Stimulated activated CD8-positive, alpha-beta memory T cell treated with anti-CD3 and anti-CD28 coated beads, Interleukin-4, amount 100 ng/mL, for 48 hours (primary cell): ENCODE measurements at regions not wholly inside any gene's neighbourhood (a gene's known extent, or its start where the extent isn't known, plus 50 kb on each side); places are given as distances from the start of the nearest gene placed in this dataset.

Experiments used
- DNase-seq: peaks from one replicate; pipeline ENCODE4 v3.0.0-alpha.2; 2020

GRCh38 chr4:129422277-129422676 is 326.3 kb downstream of the C4orf33 start:
- no peak for DNase-seq

GRCh38 chr4:129428454-129428853 is 332.5 kb downstream of the C4orf33 start:
- no peak for DNase-seq

DNA sequence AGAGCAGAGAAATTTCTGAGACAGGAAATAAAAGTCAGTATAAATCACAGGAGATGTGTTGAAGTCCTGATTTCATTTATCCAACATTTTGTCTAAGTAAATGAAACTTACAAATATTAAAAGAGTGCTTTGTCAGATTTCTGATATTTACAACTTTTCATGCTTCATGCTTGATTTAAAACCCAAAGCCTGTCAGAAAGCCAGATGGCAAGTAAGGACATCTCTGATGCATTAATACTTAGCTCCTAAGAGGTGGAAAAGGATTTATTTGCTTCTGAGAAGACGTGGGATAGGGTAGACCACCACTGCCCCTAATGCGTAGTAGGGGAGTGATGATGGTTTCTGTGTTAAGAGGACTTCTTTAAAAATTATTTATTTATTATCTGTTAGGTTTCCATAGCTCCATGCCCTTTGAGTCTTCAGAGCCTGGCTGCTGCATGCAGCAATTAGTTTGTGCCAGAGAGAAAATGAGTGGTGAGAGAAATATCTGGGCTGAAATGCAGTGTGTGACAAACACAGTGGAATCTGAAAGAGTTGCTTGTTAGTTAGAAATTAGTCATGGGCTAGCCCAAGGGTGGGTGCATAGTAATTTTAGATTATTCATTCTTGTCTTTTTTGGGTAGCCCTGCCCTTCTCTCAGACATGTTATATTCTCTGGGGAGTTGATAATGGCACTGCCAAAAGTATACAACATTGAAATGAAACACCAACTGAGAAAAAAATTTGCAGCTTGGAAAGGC is 333.8 kb downstream of the C4orf33 start:
- no peak for DNase-seq

DNA sequence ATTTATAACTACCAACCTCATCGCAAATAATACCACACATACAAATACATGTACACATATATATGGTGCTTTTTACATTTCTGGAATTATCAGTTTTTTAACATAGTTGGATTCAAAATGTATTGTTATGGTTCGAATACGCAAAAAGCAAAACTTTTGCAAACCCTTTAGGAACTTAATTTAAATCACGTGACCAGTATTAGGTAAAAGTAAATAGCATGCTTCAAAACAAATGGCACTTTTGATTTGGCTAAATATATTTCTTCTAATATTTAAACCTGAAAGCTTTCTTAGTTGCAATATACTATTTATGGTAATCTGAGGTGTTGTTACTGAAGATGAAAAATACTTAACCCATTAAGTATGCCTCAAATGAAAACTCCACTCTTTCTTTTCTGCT is 341.4 kb downstream of the C4orf33 start:
- DNase-seq, result no peak

DNA sequence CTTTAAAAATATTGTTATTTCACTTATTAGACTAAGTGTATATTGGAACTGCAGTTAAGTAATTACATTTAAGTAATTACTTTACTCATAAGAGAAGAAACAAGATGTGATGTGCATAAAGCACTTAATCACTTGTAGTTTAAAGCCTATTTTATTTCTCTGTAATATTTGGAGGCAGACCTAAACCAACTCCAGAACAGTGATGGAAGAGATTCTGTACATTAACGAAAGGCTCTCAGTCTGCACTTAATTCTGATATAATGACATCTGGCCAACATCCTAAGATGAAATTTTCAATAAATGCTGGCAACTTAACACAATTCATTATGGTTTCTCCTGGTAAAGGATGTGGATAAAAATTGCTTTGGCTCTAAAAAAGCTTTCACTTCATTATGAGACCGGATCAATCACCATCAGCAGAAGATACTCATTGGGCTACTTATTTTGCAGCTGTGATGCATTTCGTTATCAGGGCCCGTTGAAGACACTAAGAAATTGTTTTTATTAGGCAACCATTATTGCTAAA is 342.6 kb downstream of the C4orf33 start:
- DNase-seq, result no peak

DNA sequence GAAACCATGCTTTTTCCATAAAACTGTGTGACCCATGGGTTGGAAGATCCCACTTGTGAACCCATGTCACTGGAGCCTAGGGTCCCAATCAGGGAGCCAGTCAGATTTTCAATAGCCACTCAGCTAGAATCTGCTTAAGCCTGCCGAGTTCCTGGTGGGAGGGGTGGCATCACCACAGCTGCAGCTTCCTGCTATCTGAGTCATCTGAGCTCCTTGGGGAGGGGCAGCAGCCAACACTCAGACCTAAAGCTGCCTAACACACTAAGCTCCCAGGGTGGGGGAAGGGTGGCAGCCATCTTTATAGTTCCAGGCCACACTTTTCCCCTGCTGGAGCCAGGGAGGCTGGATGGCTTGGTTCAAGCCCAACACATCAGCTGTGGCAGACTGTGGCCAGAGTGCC is 350.1 kb downstream of the C4orf33 start:
- no peak for DNase-seq

DNA sequence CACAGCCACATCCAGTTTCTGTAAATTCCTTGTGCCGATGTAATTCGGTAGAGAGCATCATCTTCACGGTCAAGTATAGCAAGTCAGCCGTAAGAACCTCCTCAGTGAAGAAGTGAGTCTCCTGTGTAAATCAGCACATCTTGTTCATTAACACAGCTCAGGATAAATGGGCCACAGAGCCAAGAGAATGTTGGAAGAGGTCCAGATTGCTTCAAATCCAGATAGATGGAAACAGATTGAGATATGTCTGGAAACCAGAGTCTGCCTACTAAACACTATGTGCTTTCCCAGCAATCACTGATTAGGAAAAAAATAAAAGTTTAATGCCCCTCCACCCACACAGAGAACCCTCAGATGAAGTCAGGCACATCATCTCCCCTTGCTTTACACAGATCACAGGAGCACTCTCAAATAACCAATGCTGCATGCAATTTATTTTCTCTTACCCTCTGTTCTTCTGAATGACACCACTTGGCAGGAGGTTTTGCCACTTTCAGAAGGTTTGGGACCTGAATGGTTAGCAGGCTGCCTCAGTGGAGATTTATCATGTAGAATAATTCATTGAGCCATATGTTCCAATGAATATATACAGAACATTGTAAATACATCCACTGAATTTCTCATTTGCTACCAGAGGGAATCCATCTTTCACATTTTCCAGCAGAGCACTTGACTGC is 357.7 kb downstream of the C4orf33 start:
- no peak for DNase-seq

DNA sequence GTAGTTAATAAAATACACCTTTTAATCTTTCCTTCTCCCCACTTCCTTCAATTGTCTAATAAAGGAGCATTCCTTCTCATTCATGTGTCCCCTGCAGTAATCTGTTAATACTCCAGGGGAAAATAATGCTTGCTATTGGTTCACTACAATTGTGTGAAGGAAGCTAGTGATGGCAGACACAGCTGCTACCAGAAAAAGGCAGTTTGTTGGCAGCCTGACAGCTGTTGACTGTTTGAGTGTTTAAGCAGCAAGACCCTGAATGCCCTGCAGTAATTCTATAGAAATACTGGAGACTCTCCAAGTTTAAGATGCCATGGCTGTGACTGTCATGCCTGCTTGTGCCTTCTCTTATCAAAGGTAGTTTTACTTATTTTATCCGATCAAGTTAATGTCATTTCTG is 359.5 kb downstream of the C4orf33 start:
- no peak for DNase-seq

DNA sequence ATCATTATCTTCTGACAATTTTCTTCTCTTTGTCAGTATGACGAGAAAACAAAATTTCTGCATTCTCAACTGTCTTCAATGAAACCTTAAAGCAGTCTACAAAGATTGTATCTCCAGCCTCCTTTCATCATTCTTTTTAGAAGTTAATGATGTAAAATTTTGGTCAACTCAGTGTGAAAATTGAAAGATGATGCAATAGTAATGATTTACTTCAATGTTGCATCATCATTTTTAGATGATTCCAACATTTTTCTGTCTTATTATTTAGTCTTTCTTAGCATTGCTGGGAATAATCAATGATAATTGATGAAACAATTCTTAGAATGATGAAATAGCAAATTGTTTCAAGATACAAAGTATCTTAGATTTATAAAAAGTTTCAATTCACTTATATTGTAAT is 372.7 kb downstream of the C4orf33 start:
- DNase-seq, result no peak

DNA sequence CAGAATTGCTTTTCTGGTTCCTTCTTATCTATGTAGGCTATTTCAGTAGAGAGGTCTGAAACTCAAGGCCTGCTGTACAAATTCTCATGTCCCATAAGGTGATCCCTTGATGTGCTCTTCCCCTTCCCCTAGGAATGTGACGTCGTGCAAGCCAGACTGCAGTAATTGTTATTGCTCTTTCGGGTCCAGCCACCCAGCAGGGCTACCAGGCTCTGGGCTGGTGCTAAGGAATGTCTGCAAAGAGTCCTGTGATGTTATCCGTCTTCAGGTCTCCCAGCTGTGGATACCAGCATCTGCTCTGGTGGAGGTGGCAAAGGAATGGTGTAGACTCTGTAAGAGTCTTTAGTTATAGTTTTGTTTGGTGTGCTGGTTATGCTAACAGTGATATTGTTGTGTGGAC is 378.7 kb downstream of the C4orf33 start:
- DNase-seq, result no peak

DNA sequence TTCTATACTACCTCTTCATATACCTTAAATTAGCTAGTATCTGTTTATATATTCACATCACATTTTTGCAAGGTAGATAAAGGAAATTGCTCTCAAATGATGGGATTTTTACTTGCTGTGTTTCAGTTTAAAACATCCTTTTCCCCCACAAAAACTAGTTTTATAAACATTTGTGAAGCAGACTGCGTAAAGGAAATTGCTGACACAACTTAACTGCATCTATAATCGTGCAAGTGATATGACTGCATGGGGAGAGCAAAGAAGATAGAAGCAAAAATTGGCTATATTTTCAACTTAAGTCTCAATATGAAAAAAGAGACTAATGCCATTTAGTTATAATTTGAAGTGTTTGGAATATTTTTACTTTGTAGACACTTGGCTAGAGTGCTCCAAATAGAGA is 385.2 kb downstream of the C4orf33 start:
- no peak for DNase-seq

DNA sequence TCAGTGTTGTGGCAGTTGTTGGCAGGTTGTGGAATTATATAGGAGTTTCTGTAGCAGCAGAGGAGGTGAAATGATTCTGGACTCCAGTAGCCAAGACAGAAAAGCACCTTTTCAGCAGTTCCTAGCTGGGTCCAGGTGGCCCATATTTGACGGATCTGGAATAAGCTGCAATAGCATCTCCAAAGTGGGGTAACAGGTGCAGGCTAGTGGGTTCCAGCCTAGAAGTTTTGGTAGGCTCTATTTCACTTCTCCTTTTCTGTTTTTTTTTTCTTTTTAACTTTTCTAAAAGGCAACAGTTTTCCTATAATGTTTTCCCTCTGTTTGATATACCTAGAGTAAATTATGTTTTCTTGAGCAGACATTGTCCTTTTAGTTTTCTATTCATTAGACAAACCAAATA is 392.5 kb downstream of the C4orf33 start:
- no peak for DNase-seq

DNA sequence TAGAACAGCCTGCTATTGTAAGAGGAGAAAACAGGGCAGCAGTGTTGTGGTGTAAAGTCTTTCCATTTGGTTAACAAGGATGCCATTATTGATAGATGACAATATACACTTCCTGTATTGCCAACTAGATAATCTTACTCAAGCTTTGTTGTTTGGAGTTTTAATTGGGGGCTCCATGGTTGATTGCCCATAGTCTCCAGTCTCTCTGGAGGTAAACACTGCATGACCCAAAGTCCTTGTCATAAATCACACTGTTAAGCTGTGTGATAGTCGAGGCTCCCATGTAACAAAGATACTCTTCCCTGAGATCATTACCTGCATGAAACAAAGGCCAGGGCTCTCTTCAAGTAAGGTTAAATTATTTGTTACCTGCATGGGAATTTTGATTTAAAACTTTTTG is 394.6 kb downstream of the C4orf33 start:
- no peak for DNase-seq

DNA sequence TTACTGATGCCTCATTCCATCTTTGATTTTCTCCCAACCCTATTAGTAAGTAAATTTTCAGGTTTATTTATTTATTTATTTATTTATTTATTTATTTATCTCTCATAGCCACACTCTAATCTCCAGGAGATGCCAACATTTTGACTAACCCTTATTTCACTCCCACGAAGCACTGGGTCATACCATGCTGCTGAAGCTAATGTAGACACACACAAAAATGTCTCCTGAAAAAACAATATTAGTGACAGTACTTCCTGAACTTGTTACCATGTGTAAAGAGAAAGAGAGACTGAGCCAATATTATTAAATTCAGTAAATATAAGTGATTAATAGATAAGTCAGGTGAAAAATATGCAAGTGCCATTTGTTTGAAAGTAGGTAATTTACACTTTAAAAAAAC is 402.7 kb downstream of the C4orf33 start:
- no peak for DNase-seq

DNA sequence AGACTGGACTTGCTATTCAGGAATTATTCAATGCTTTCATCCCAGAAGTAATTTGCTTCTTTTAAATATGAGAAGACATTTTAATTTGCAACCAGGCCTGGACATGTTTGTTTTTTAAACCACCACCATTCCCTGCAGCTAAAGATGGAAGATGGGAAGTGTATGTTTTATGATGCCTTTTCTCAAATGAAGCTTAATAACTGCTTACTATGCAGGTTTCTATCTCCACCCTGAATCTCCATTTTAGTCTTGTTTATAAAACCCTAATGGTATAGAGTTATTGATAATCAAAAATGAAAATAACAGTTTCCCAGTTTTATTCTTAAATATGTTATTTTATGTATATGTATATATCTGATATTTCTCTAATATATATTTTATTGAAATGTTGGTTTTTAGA is 418.9 kb downstream of the C4orf33 start:
- DNase-seq, result no peak

DNA sequence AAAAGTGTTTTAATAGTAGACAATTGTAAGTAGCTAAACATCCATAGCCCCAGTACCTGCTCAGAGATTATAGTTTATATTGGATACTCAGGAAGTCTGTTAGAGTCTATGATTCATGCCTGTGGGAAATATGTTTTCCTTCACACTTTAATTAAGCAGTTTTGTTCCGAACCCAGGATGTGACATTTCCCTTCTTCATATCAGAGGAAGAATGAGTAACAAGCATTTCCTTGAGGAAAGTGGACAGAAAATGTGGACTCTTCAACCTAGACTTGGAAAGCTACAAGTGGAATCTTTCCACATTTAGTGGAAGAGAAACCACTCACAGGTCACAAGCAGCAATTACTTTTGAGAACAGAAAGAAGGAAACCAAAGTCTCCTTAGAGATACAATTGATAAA is 419.4 kb downstream of the C4orf33 start:
- DNase-seq, result no peak

DNA sequence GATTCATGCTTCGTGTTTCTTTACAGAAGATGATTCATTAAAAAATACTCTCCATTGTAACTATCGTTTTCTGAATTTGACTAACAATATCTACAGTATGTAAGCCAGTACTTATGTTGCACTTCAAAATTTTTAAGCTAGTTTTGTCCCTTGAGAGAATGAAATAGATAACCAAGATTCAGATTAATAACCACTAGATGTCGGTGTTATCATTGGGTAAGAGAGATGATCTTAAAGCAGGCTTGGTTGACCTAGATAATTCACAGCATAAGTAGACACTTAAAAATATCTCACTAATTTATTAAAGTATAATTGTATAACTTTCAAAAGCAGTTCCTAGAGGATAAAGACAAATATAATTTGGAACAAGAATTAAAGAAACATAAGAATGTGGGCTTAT is 430.9 kb downstream of the C4orf33 start:
- DNase-seq, result no peak

GRCh38 chr4:129531253-129531652 is 435.3 kb downstream of the C4orf33 start:
- no peak for DNase-seq

GRCh38 chr4:129532573-129532972 is 436.6 kb downstream of the C4orf33 start:
- no peak for DNase-seq

- DNase-seq, result no peak
Observed at GRCh38 chr4:129543299-129543698, 447.3 kb downstream of the C4orf33 start.

GRCh38 chr4:129545599-129546278 is 449.8 kb downstream of the C4orf33 start:
- no peak for DNase-seq

GRCh38 chr4:129546531-129546930 is 450.6 kb downstream of the C4orf33 start:
- no peak for DNase-seq

- DNase-seq, result no peak
Observed at GRCh38 chr4:129550281-129550785, 454.4 kb downstream of the C4orf33 start.

DNA sequence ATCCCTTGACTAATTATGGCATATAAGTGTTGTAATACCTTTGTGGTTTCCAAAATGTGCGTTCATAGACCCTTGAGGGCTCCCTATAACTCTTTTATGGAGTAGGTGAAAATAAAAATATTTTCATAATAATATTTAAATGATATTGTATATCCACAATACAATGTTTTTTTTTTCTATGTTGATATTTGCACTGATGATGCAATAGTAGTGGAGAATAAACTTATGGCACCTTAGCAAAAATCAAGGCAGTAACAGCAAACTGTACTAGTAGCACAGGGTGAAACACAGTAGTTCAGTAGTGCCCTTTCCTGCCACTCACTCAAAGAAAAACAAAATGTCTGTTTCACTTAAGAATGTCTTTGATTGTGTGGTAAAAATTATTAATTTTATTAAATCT is 465.3 kb downstream of the C4orf33 start:
- DNase-seq, result no peak
